Ishikawa (cell line): ENCODE measurements at regions not wholly inside any gene's neighbourhood (a gene's known extent, or its start where the extent isn't known, plus 50 kb on each side); places are given as distances from the start of the nearest gene placed in this dataset.

ENCODE experiments used
- CEBPB ChIP-seq: IDR thresholded peaks from 2 replicates; pipeline ENCODE4 v1.6.1; 2012
- EP300 ChIP-seq: IDR thresholded peaks from 2 replicates; pipeline ENCODE4 v1.6.1; 2012; ENCODE audit warnings: borderline replicate concordance
- FOXM1 ChIP-seq: IDR thresholded peaks from 2 replicates; pipeline ENCODE4 v1.6.1; 2012; ENCODE audit warnings: low read depth, borderline replicate concordance
- NFIC ChIP-seq: IDR thresholded peaks from 2 replicates; pipeline ENCODE4 v1.6.1; 2012
- RAD21 ChIP-seq: IDR thresholded peaks from 2 replicates; pipeline ENCODE4 v1.6.1; 2012; ENCODE audit warnings: low read depth
- USF1 ChIP-seq: IDR thresholded peaks from 2 replicates; pipeline ENCODE4 v1.6.1; 2012
- TF ChIP-seq, protein P1 (sequence below): IDR thresholded peaks from 2 replicates; pipeline ENCODE4 v1.6.1; 2012; ENCODE audit warnings: low read depth, mild to moderate bottlenecking

DNA sequence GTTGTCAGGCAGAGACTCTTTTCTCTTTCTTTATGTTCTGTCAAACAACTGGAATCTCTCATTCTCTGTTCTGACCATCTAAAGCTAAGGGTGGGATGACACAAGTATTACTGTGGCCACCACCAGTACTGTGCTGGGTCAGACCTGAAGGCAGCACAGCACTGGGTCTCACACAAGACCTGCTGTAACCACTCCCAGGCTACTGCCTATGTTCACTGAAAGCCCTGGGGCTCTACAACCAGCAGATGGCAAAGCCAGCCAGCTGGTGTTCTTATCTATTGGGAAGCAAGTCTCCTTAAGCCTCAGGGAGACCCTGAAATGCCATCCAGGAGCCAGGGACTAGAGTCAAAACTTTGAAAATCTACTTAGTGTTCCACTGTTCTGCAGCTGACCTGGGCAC, 189.5 kb downstream of the SLCO4C1 start:
- no peak for TF ChIP-seq FOXM1
- TF ChIP-seq, protein P1, sequence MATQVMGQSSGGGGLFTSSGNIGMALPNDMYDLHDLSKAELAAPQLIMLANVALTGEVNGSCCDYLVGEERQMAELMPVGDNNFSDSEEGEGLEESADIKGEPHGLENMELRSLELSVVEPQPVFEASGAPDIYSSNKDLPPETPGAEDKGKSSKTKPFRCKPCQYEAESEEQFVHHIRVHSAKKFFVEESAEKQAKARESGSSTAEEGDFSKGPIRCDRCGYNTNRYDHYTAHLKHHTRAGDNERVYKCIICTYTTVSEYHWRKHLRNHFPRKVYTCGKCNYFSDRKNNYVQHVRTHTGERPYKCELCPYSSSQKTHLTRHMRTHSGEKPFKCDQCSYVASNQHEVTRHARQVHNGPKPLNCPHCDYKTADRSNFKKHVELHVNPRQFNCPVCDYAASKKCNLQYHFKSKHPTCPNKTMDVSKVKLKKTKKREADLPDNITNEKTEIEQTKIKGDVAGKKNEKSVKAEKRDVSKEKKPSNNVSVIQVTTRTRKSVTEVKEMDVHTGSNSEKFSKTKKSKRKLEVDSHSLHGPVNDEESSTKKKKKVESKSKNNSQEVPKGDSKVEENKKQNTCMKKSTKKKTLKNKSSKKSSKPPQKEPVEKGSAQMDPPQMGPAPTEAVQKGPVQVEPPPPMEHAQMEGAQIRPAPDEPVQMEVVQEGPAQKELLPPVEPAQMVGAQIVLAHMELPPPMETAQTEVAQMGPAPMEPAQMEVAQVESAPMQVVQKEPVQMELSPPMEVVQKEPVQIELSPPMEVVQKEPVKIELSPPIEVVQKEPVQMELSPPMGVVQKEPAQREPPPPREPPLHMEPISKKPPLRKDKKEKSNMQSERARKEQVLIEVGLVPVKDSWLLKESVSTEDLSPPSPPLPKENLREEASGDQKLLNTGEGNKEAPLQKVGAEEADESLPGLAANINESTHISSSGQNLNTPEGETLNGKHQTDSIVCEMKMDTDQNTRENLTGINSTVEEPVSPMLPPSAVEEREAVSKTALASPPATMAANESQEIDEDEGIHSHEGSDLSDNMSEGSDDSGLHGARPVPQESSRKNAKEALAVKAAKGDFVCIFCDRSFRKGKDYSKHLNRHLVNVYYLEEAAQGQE: no peak
- TF ChIP-seq RAD21: no peak
- TF ChIP-seq EP300: no peak
- TF ChIP-seq USF1: no peak
- no peak for TF ChIP-seq NFIC
- TF ChIP-seq CEBPB: no peak
